Ishikawa (cell line): ENCODE measurements at regions not wholly inside any gene's neighbourhood (a gene's known extent, or its start where the extent isn't known, plus 50 kb on each side); places are given as distances from the start of the nearest gene placed in this dataset.

Experiments
- CEBPB ChIP-seq: IDR thresholded peaks from 2 replicates; pipeline ENCODE4 v1.6.1; 2012
- CREB1 ChIP-seq: IDR thresholded peaks from 2 replicates; pipeline ENCODE4 v1.6.1; 2012; ENCODE audit warnings: low read depth
- EGR1 ChIP-seq: IDR thresholded peaks from 2 replicates; pipeline ENCODE4 v1.6.1; 2012
- EP300 ChIP-seq: IDR thresholded peaks from 2 replicates; pipeline ENCODE4 v1.6.1; 2012; ENCODE audit warnings: borderline replicate concordance
- FOXM1 ChIP-seq: IDR thresholded peaks from 2 replicates; pipeline ENCODE4 v1.6.1; 2012; ENCODE audit warnings: low read depth, borderline replicate concordance
- MAX ChIP-seq: IDR thresholded peaks from 2 replicates; pipeline ENCODE4 v1.6.1; 2012
- NFIC ChIP-seq: IDR thresholded peaks from 2 replicates; pipeline ENCODE4 v1.6.1; 2012
- RAD21 ChIP-seq: IDR thresholded peaks from 2 replicates; pipeline ENCODE4 v1.6.1; 2012; ENCODE audit warnings: low read depth
- TAF1 ChIP-seq: IDR thresholded peaks from 2 replicates; pipeline ENCODE4 v1.6.1; 2012; ENCODE audit warnings: low read depth, mild to moderate bottlenecking
- TCF12 ChIP-seq: IDR thresholded peaks from 2 replicates; pipeline ENCODE4 v1.6.1; 2012; ENCODE audit warnings: low read depth
- TEAD4 ChIP-seq: IDR thresholded peaks from 2 replicates; pipeline ENCODE4 v1.6.1; 2012
- YY1 ChIP-seq: IDR thresholded peaks from 2 replicates; pipeline ENCODE4 v1.6.1; 2012; ENCODE audit warnings: low read depth
- ZBTB7A ChIP-seq: IDR thresholded peaks from 2 replicates; pipeline ENCODE4 v1.6.1; 2012; ENCODE audit warnings: low read depth
- TF ChIP-seq, protein P1 (sequence below): IDR thresholded peaks from 2 replicates; pipeline ENCODE4 v1.6.1; 2012; ENCODE audit warnings: low read depth, mild to moderate bottlenecking
- TF ChIP-seq, protein P2 (sequence below): IDR thresholded peaks from 2 replicates; pipeline ENCODE4 v1.6.1; 2012

- TF ChIP-seq, protein P1, sequence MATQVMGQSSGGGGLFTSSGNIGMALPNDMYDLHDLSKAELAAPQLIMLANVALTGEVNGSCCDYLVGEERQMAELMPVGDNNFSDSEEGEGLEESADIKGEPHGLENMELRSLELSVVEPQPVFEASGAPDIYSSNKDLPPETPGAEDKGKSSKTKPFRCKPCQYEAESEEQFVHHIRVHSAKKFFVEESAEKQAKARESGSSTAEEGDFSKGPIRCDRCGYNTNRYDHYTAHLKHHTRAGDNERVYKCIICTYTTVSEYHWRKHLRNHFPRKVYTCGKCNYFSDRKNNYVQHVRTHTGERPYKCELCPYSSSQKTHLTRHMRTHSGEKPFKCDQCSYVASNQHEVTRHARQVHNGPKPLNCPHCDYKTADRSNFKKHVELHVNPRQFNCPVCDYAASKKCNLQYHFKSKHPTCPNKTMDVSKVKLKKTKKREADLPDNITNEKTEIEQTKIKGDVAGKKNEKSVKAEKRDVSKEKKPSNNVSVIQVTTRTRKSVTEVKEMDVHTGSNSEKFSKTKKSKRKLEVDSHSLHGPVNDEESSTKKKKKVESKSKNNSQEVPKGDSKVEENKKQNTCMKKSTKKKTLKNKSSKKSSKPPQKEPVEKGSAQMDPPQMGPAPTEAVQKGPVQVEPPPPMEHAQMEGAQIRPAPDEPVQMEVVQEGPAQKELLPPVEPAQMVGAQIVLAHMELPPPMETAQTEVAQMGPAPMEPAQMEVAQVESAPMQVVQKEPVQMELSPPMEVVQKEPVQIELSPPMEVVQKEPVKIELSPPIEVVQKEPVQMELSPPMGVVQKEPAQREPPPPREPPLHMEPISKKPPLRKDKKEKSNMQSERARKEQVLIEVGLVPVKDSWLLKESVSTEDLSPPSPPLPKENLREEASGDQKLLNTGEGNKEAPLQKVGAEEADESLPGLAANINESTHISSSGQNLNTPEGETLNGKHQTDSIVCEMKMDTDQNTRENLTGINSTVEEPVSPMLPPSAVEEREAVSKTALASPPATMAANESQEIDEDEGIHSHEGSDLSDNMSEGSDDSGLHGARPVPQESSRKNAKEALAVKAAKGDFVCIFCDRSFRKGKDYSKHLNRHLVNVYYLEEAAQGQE = no peak
- TF ChIP-seq TAF1 (no peak), TEAD4 (no peak), ZBTB7A (no peak), FOXM1 (no peak), CREB1 (no peak), RAD21 (no peak), EGR1 (no peak), NFIC (no peak), YY1 (no peak), MAX (no peak), EP300 (no peak), CEBPB (no peak), TCF12 (no peak)
- TF ChIP-seq, protein P2, sequence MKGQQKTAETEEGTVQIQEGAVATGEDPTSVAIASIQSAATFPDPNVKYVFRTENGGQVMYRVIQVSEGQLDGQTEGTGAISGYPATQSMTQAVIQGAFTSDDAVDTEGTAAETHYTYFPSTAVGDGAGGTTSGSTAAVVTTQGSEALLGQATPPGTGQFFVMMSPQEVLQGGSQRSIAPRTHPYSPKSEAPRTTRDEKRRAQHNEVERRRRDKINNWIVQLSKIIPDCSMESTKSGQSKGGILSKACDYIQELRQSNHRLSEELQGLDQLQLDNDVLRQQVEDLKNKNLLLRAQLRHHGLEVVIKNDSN = no peak
Observed at GRCh38 chr14:104322531-104323366, 184.4 kb downstream of the KIF26A start.

DNA sequence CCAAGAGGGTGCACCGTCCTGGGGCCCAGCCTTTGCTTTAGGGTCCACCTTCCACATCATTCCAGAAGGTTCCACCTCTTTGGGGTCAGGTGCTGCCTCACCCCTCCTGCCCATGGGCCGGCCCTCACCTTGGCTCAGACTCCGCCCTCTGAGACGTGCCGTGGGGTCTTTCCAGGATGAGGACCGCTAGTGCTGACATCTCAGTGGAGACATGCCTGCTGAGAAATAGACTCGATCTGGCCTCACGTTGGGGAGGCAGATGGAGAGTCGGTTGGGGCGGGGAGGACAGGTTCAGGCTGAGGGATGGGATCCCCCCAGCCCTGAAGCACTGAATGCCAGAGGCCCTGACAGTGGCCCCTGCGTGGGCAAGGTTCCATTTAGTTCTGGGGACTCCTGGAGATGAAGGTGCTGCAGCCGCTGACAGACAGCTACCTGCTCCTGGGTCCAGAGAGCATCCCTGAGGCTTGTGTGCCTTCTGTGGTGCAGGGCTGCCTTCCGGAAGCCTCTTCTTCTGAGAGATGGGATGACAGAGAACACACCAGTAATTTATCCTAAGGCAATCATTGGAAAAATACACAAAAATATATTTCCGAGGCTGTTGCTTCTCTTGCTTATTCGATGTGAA is 185.3 kb downstream of the KIF26A start:
- TF ChIP-seq TEAD4 (no peak), CREB1 (no peak), CEBPB (no peak), YY1 (no peak), NFIC (no peak), EP300 (no peak), TCF12 (no peak), RAD21 (no peak), ZBTB7A (no peak), TAF1 (no peak), EGR1 (no peak), FOXM1 (no peak)
- TF ChIP-seq, protein P2 = no peak

- TF ChIP-seq TCF12 = no peak
- no peak for TF ChIP-seq TEAD4
- TF ChIP-seq EP300 = no peak
- no peak for TF ChIP-seq YY1
- no peak for TF ChIP-seq EGR1
- no peak for TF ChIP-seq ZBTB7A
- TF ChIP-seq, protein P1 = no peak
- no peak for TF ChIP-seq FOXM1
- TF ChIP-seq NFIC = no peak
Observed at GRCh38 chr14:104326848-104327247, 188.5 kb downstream of the KIF26A start.

DNA sequence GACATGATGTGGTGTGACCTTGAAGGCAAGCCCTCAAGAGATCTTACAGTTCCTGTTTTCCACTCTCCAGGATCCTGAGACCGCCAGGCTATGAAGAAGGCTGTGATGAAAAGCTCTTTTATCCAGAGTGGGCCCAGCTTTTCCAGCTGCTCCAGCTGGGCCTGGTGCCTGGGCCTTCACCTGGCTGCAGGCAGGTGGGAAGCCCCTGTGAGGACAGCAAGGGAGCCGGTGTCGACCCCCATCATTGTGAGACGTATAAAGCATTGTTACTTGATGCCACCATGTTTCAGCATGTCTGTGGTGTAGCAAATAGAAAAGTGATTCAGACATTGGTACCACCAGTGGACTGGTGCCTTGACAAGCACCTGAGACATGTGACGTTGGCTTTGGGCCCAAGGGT is 190.2 kb downstream of the KIF26A start:
- TF ChIP-seq RAD21 (no peak), CEBPB (no peak)

GRCh38 chr14:104329793-104330192 is 191.4 kb downstream of the KIF26A start:
- TF ChIP-seq CEBPB (no peak), NFIC (no peak), EGR1 (no peak), TAF1 (no peak), YY1 (no peak), RAD21 (no peak), ZBTB7A (no peak), EP300 (no peak), MAX (no peak), TCF12 (no peak), CREB1 (no peak), FOXM1 (no peak), TEAD4 (no peak)
- TF ChIP-seq, protein P1 = no peak
- TF ChIP-seq, protein P2 = no peak
